ENCODE measurements at regions not wholly inside any gene's neighbourhood (a gene's known extent, or its start where the extent isn't known, plus 50 kb on each side); places are given as distances from the start of the nearest gene placed in this dataset.
"Not testable (repeated sequence)": the region's sequence is repeated elsewhere in the genome, so short reads cannot be mapped to it uniquely, and the experiment has no call there.

GRCh38 chr2:107553539-107553938 lies 273.2 kb upstream of the RGPD4 start:
- H3K9me3 Mint-ChIP-seq = no peaks in the 10 kb centered on the region
- H3K27me3 Mint-ChIP-seq = no peaks in the 10 kb centered on the region
- no peak for ATAC-seq (replicated peaks)
- no peaks in the 10 kb centered on the region for H3K36me3 Mint-ChIP-seq (ENCODE audit: low read depth)
- H3K27ac Mint-ChIP-seq = no peak overlapping the region
- H3K4me1 Mint-ChIP-seq = no peaks in the 10 kb centered on the region
- no peak overlapping the region for H3K4me3 Mint-ChIP-seq

- Mint-ChIP-seq H3K9me3 (peaks cover 6% of the 10 kb centered on the region), H3K27ac (no peak overlapping the region)
These were observed 270.6 kb upstream of the RGPD4 start for GRCh38 chr2:107556038-107556627.

GRCh38 chr2:107558295-107558694 lies 268.4 kb upstream of the RGPD4 start:
- H3K27me3 Mint-ChIP-seq = no peaks in the 10 kb centered on the region
- no peak overlapping the region for H3K27ac Mint-ChIP-seq
- H3K36me3 Mint-ChIP-seq (ENCODE audit: low read depth) = no peaks in the 10 kb centered on the region
- ATAC-seq (replicated peaks) = no peak
- peaks cover 6% of the 10 kb centered on the region for H3K9me3 Mint-ChIP-seq
- H3K4me3 Mint-ChIP-seq = no peak overlapping the region
- no peaks in the 10 kb centered on the region for H3K4me1 Mint-ChIP-seq

More at GRCh38 chr2:107556038-107556627, 270.6 kb upstream of the RGPD4 start:
- Mint-ChIP-seq H3K36me3 (ENCODE audit: low read depth) (no peaks in the 10 kb centered on the region), H3K27me3 (no peaks in the 10 kb centered on the region), H3K4me3 (no peak overlapping the region), H3K4me1 (no peaks in the 10 kb centered on the region)
- ATAC-seq (replicated peaks) = no peak

- H3K4me3 Mint-ChIP-seq = no peak overlapping the region
- peaks cover 3% of the 10 kb centered on the region for H3K9me3 Mint-ChIP-seq
- H3K36me3 Mint-ChIP-seq (ENCODE audit: low read depth) = no peaks in the 10 kb centered on the region
- H3K27ac Mint-ChIP-seq = no peak overlapping the region
- no peaks in the 10 kb centered on the region for H3K27me3 Mint-ChIP-seq
- H3K4me1 Mint-ChIP-seq = no peaks in the 10 kb centered on the region
- no peak for ATAC-seq (replicated peaks)
These were observed 257.2 kb upstream of the RGPD4 start for GRCh38 chr2:107569496-107569895.

- Mint-ChIP-seq H3K4me1 (no peaks in the 10 kb centered on the region), H3K27ac (no peak overlapping the region), H3K9me3 (peaks cover 3% of the 10 kb centered on the region), H3K36me3 (ENCODE audit: low read depth) (no peaks in the 10 kb centered on the region), H3K27me3 (no peaks in the 10 kb centered on the region), H3K4me3 (no peak overlapping the region)
- ATAC-seq (replicated peaks) = no peak
These were observed 255.8 kb upstream of the RGPD4 start for GRCh38 chr2:107570876-107571275.

- not testable (repeated sequence) for H3K4me1 Mint-ChIP-seq
These were observed 253.8 kb upstream of the RGPD4 start for GRCh38 chr2:107572890-107573289.

GRCh38 chr2:107576991-107577390 lies 249.7 kb upstream of the RGPD4 start:
- H3K4me3 Mint-ChIP-seq = no peak overlapping the region
- no peaks in the 10 kb centered on the region for H3K27me3 Mint-ChIP-seq
- no peaks in the 10 kb centered on the region for H3K36me3 Mint-ChIP-seq (ENCODE audit: low read depth)
- H3K9me3 Mint-ChIP-seq = no peaks in the 10 kb centered on the region
- ATAC-seq (replicated peaks) = no peak
- H3K27ac Mint-ChIP-seq = no peak overlapping the region
- H3K4me1 Mint-ChIP-seq = no peaks in the 10 kb centered on the region

More at GRCh38 chr2:107572890-107573289, 253.8 kb upstream of the RGPD4 start:
- ATAC-seq (replicated peaks); H3K9me3 Mint-ChIP-seq; H3K27me3 Mint-ChIP-seq; H3K4me3 Mint-ChIP-seq; H3K36me3 Mint-ChIP-seq (ENCODE audit: low read depth); H3K27ac Mint-ChIP-seq: not testable (repeated sequence)

- H3K4me3 Mint-ChIP-seq = no peak overlapping the region
These were observed 244.2 kb upstream of the RGPD4 start for GRCh38 chr2:107582487-107582886.

GRCh38 chr2:107584577-107584976 lies 242.1 kb upstream of the RGPD4 start:
- no peak overlapping the region for H3K4me3 Mint-ChIP-seq
- no peak for ATAC-seq (replicated peaks)
- no peaks in the 10 kb centered on the region for H3K4me1 Mint-ChIP-seq
- no peaks in the 10 kb centered on the region for H3K36me3 Mint-ChIP-seq (ENCODE audit: low read depth)
- H3K9me3 Mint-ChIP-seq = peaks cover 8% of the 10 kb centered on the region
- H3K27me3 Mint-ChIP-seq = no peaks in the 10 kb centered on the region
- H3K27ac Mint-ChIP-seq = no peak overlapping the region

More at GRCh38 chr2:107582487-107582886, 244.2 kb upstream of the RGPD4 start:
- Mint-ChIP-seq H3K4me1 (no peaks in the 10 kb centered on the region), H3K36me3 (ENCODE audit: low read depth) (no peaks in the 10 kb centered on the region), H3K27me3 (no peaks in the 10 kb centered on the region), H3K27ac (no peak overlapping the region), H3K9me3 (peaks cover 8% of the 10 kb centered on the region)
- ATAC-seq (replicated peaks) = no peak

- Mint-ChIP-seq H3K27ac (no peak overlapping the region), H3K4me3 (no peak overlapping the region), H3K9me3 (peaks cover 8% of the 10 kb centered on the region), H3K4me1 (no peaks in the 10 kb centered on the region), H3K36me3 (ENCODE audit: low read depth) (no peaks in the 10 kb centered on the region), H3K27me3 (no peaks in the 10 kb centered on the region)
- ATAC-seq (replicated peaks) = no peak
These were observed 240.8 kb upstream of the RGPD4 start for GRCh38 chr2:107585851-107586250.

GRCh38 chr2:107588181-107588580 lies 238.5 kb upstream of the RGPD4 start:
- no peaks in the 10 kb centered on the region for H3K4me1 Mint-ChIP-seq
- H3K27me3 Mint-ChIP-seq = no peaks in the 10 kb centered on the region
- no peak for ATAC-seq (replicated peaks)
- H3K4me3 Mint-ChIP-seq = no peak overlapping the region
- H3K36me3 Mint-ChIP-seq (ENCODE audit: low read depth) = no peaks in the 10 kb centered on the region
- no peak overlapping the region for H3K27ac Mint-ChIP-seq
- no peaks in the 10 kb centered on the region for H3K9me3 Mint-ChIP-seq

GRCh38 chr2:107589079-107589491 lies 237.6 kb upstream of the RGPD4 start:
- Mint-ChIP-seq H3K4me1 (no peaks in the 10 kb centered on the region), H3K9me3 (no peaks in the 10 kb centered on the region), H3K27me3 (no peaks in the 10 kb centered on the region), H3K4me3 (no peak overlapping the region), H3K36me3 (ENCODE audit: low read depth) (no peaks in the 10 kb centered on the region), H3K27ac (no peak overlapping the region)
- ATAC-seq (replicated peaks) = no peak

GRCh38 chr2:107591561-107592279 lies 235.0 kb upstream of the RGPD4 start:
- Mint-ChIP-seq H3K4me1 (no peaks in the 10 kb centered on the region), H3K27ac (no peak overlapping the region), H3K4me3 (no peak overlapping the region), H3K9me3 (no peaks in the 10 kb centered on the region), H3K27me3 (no peaks in the 10 kb centered on the region), H3K36me3 (ENCODE audit: low read depth) (no peaks in the 10 kb centered on the region)
- no peak for ATAC-seq (replicated peaks)

- Mint-ChIP-seq H3K9me3 (no peaks in the 10 kb centered on the region), H3K27me3 (no peaks in the 10 kb centered on the region), H3K4me1 (no peaks in the 10 kb centered on the region), H3K36me3 (ENCODE audit: low read depth) (no peaks in the 10 kb centered on the region), H3K4me3 (no peak overlapping the region), H3K27ac (no peak overlapping the region)
- no peak for ATAC-seq (replicated peaks)
These were observed 234.4 kb upstream of the RGPD4 start for GRCh38 chr2:107592280-107592624.

GRCh38 chr2:107595285-107595684 lies 231.4 kb upstream of the RGPD4 start:
- H3K4me1 Mint-ChIP-seq = no peaks in the 10 kb centered on the region
- H3K27me3 Mint-ChIP-seq = no peaks in the 10 kb centered on the region
- H3K27ac Mint-ChIP-seq = no peak overlapping the region
- no peaks in the 10 kb centered on the region for H3K36me3 Mint-ChIP-seq (ENCODE audit: low read depth)
- no peak for ATAC-seq (replicated peaks)
- H3K4me3 Mint-ChIP-seq = no peak overlapping the region
- no peaks in the 10 kb centered on the region for H3K9me3 Mint-ChIP-seq
